ENCODE measurements at regions not wholly inside any gene's neighbourhood (a gene's known extent, or its start where the extent isn't known, plus 50 kb on each side); places are given as distances from the start of the nearest gene placed in this dataset.

DNA sequence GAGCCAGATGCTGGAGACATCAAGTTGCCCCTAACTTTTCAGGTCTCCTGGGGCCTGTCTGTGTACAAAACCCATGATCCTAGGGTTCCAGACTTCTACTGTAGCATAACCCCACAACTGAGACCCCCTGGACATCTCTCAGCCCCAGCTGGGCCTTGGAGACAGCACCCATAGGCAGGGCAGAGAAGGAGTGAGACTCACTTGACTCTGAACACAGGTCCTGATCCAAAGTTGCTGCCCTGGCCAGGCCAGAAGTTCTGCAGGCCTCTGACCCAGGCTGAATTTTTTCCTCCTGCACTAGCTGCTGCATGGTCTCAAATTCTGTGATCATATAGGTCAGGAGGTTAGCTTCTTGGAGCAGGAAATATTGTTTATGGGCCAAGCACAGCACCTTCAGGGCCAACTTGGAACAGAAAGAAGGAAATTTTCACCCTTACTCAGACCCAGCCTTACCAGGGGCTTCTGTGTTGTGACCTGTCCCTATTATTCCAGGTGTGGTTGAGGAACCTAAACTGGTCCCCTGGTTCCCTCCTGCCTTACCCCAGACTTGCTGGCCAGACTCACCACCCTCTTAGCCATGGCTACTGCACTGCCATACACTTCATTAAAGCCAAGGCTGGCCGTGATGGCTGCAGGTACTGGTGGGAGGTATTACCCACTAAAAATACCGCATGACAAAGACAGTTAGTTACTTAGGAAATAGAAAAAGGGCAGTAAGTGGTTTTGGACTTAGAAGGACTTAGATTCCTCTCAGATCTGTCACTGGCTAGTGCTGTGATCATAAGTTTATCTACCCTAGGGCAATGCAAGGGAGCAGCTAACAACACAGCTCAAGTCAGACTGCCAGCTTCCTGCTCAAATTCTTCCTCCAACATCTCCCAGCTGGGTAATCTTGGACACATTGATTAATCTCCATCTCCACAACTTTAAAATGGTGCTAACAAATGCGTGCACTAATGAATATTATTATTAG, 2180.1 kb downstream of the TP53TG3F start:
- ChIA-PET CTCF (no interaction called here), POLR2A (no interaction called here)
- TF ChIP-seq, protein P1, sequence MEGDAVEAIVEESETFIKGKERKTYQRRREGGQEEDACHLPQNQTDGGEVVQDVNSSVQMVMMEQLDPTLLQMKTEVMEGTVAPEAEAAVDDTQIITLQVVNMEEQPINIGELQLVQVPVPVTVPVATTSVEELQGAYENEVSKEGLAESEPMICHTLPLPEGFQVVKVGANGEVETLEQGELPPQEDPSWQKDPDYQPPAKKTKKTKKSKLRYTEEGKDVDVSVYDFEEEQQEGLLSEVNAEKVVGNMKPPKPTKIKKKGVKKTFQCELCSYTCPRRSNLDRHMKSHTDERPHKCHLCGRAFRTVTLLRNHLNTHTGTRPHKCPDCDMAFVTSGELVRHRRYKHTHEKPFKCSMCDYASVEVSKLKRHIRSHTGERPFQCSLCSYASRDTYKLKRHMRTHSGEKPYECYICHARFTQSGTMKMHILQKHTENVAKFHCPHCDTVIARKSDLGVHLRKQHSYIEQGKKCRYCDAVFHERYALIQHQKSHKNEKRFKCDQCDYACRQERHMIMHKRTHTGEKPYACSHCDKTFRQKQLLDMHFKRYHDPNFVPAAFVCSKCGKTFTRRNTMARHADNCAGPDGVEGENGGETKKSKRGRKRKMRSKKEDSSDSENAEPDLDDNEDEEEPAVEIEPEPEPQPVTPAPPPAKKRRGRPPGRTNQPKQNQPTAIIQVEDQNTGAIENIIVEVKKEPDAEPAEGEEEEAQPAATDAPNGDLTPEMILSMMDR (IDR thresholded peaks at IDR 0.05; ENCODE audit: insufficient read depth, low read length, missing control alignments), result no peak

DNA sequence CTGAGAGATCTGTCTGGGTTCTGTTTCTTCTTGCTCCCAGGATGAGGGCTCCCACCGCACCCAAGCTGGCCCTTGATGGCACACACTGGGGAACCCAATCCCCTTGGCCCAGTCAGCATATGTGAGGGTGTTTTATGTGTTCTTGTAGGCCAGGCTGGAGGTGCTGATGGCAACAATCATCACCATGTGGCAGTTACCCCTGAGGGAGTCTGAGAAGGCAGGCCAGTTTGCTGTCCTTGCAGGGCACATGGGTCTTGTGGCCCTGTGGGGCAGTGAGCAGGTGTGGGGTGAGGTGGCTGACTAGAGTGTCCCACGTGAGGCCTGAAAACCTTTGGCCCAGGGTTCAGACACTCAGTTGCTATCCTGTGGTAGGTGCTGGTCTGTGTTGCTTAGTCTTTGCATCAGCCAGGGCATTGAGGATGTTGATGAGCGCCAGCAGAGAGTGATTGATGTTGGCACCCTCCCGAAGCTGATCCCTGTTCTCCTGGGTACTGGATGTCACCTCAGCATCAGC, 2183.0 kb downstream of the TP53TG3F start:
- ChIA-PET POLR2A (no interaction called here), CTCF (no interaction called here)
- H3K4me3 ChIP-seq (ENCODE audit: low read depth, low read length), result no peak overlapping the region
- no peak for DNase-seq (ENCODE audit: low read depth, low spot score)
- TF ChIP-seq, protein P1 (IDR thresholded peaks at IDR 0.05; ENCODE audit: insufficient read depth, low read length, missing control alignments), result no peak

More for the DNA sequence above, 2180.1 kb downstream of the TP53TG3F start:
- no peak overlapping the region for H3K4me3 ChIP-seq (ENCODE audit: low read depth, low read length)
- DNase-seq (ENCODE audit: low read depth, low spot score), result no peak

DNA sequence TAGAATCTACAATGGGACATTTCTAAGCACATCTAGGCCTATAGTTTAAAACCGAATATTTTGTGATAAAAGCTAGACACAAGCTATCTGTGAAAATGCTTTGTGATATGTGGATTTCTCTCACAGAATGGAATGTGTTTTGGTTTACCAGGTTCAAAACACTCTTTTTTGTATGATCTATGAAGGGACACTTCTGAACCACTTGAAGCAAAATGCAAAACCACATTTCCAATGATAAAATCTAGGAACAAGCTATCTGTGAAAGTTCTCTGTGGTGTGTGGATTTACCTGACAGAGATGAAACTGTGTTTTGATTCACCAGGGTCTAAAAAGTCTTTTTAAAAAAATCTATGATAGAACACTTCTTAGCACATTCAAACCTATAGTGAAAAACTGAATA, 2192.4 kb downstream of the TP53TG3F start:
- POLR2A ChIA-PET, result no interaction called here
- no peak overlapping the region for H3K4me3 ChIP-seq (ENCODE audit: low read depth, low read length)
- TF ChIP-seq, protein P1 (IDR thresholded peaks at IDR 0.05; ENCODE audit: insufficient read depth, low read length, missing control alignments), result no peak
- CTCF ChIA-PET, result no interaction called here
- no peak for DNase-seq (ENCODE audit: low read depth, low spot score)

DNA sequence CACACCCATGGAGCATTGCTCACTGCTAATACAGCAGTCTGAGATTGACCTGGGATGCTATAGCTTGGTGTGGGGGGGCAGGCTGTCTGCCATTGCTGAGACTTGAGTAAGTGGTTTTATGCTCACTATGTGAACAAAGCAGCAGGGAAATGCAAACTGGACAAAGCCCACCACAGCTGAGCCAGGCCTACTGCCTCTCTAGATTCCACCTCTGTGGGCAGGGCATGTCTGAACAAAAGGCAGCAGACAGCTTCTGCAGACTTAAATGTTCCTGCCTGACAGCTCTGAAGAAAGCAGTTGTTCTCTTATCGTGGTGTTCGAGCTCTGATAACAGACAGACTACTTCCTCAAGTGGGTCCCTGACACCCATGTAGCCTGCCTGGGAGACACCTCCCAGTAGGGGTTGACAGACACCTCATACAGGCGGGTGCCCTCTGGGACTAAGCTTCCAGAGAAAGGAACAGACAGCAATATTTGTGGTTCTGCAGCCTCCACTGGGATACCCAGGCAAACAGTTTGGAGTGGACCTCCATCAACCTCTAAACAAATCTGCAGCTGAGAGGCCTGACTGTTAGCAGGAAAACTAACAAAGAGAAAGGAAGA, 2204.8 kb downstream of the TP53TG3F start:
- CTCF ChIA-PET, result no interaction called here
- no peak overlapping the region for H3K4me3 ChIP-seq (ENCODE audit: low read depth, low read length)
- DNase-seq (ENCODE audit: low read depth, low spot score), result no peak
- POLR2A ChIA-PET, result no interaction called here
- TF ChIP-seq, protein P1 (IDR thresholded peaks at IDR 0.05; ENCODE audit: insufficient read depth, low read length, missing control alignments), result no peak

DNA sequence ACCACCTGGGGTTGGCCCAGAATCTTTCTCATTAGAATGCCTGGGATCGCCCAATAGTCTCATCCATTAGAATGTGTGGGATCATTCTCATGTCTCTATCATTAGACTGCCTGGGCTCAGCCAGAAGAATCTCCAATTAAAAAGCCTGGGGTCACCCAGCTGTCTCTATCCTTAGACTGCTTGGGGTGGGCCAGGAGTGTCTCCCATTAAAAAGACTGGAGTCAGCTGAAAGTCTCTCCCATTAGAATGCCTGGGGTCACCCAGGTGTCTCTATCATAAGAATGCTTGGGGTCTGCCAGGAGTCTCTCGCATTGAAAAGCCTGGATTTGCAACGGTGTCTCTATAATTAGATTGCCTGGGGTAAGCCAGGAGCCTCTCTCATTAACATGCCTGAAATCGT, 2225.7 kb downstream of the TP53TG3F start:
- DNase-seq (ENCODE audit: low read depth, low spot score), result no peak
- ChIA-PET POLR2A (no interaction called here), CTCF (no interaction called here)
- no peak overlapping the region for H3K4me3 ChIP-seq (ENCODE audit: low read depth, low read length)
- TF ChIP-seq, protein P1 (IDR thresholded peaks at IDR 0.05; ENCODE audit: insufficient read depth, low read length, missing control alignments), result no peak

DNA sequence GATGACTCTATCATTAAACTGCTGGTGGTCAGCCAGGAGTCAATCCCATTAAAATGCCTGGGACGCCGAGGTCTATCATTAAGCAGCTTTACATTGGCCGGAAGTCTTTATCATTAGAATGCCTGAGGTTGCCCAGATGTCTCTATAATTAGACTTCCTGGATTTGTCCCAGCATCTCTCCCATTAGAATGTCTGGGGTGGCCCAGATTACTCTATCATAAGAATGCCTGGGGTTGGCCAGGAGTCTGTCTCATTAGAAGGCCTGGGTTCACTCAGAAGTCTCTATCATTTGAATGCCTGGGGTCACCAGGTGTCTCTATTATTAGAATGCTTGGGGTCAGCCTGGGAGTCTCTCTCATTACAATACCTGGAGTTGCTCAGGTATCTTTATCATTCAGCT, 2227.2 kb downstream of the TP53TG3F start:
- DNase-seq (ENCODE audit: low read depth, low spot score), result no peak

More for the DNA sequence above, 2227.2 kb downstream of the TP53TG3F start:
- no peak overlapping the region for H3K4me3 ChIP-seq (ENCODE audit: low read depth, low read length)
- TF ChIP-seq, protein P1 (IDR thresholded peaks at IDR 0.05; ENCODE audit: insufficient read depth, low read length, missing control alignments), result no peak
- ChIA-PET POLR2A (no interaction called here), CTCF (no interaction called here)

Data from AG04449 (cell line).